Endodermal cell (in vitro differentiated cells): ENCODE measurements at regions not wholly inside any gene's neighbourhood (a gene's known extent, or its start where the extent isn't known, plus 50 kb on each side); places are given as distances from the start of the nearest gene placed in this dataset.
"Not testable (repeated sequence)": the region's sequence is repeated elsewhere in the genome, so short reads cannot be mapped to it uniquely, and the experiment has no call there.

ENCODE experiments used
- DNase-seq: peaks from one replicate; pipeline ENCODE4 v3.0.0-alpha.2; 2017
- H3K27ac ChIP-seq: 2 replicates; pipeline ENCODE4 v1.5.1; 2013; ENCODE audit warnings: mild to moderate bottlenecking, low read depth, low read length, moderate library complexity
- H3K27me3 ChIP-seq: 2 replicates; pipeline ENCODE4 v1.6.1; 2013; ENCODE audit warnings: mild to moderate bottlenecking, low read length, moderate library complexity; ENCODE audit not compliant: insufficient read depth, control insufficient read depth, poor library complexity, severe bottlenecking
- H3K36me3 ChIP-seq: 2 replicates; pipeline ENCODE4 v1.7.0; 2013; ENCODE audit warnings: mild to moderate bottlenecking, low read length, moderate library complexity; ENCODE audit not compliant: control insufficient read depth, insufficient read depth
- H3K4me1 ChIP-seq: one replicate; pipeline ENCODE4 v1.7.0; 2013; ENCODE audit warnings: low read length; ENCODE audit not compliant: control insufficient read depth, insufficient read depth
- H3K4me3 ChIP-seq: 2 replicates; pipeline ENCODE4 v1.5.1; 2013; ENCODE audit warnings: mild to moderate bottlenecking, low read length, moderate library complexity
- H3K9ac ChIP-seq: 2 replicates; pipeline ENCODE4 v1.6.1; 2013; ENCODE audit warnings: mild to moderate bottlenecking, low read length, moderate library complexity; ENCODE audit not compliant: poor library complexity, severe bottlenecking; ENCODE audit errors: extremely low read depth
- H3K9me3 ChIP-seq: 2 replicates; pipeline ENCODE4 v1.6.1; 2013; ENCODE audit warnings: mild to moderate bottlenecking, low read length, moderate library complexity; ENCODE audit not compliant: control insufficient read depth
- H3K27ac Mint-ChIP-seq: 2 replicates; pipeline ENCODE4 v1.8.0; 2020; ENCODE audit warnings: mixed read lengths
- H3K27me3 Mint-ChIP-seq: 2 replicates; pipeline ENCODE4 v1.8.0; 2021; ENCODE audit warnings: mild to moderate bottlenecking, mixed read lengths; ENCODE audit not compliant: insufficient read depth
- H3K36me3 Mint-ChIP-seq: 2 replicates; pipeline ENCODE4 v1.8.0; 2020; ENCODE audit warnings: low read depth, mixed read lengths
- H3K4me1 Mint-ChIP-seq: 2 replicates; pipeline ENCODE4 v1.8.0; 2020; ENCODE audit warnings: mixed read lengths
- H3K4me3 Mint-ChIP-seq: 2 replicates; pipeline ENCODE4 v1.8.0; 2020; ENCODE audit warnings: mild to moderate bottlenecking, moderate library complexity, mixed read lengths
- H3K9me3 Mint-ChIP-seq: 2 replicates; pipeline ENCODE4 v1.8.0; 2020; ENCODE audit warnings: mild to moderate bottlenecking, mixed read lengths
- WGBS, 2 experiments: methylation state at CpG; one replicate each; pipeline versions ENCODE4 v1.1.5 to v1.1.7; 2013; ENCODE audit warnings: missing lambda C conversion rate in 2 of 2, mixed read lengths in 1 of 2; ENCODE audit not compliant: insufficient coverage in 1 of 2, insufficient read length in 1 of 2; 5-methylcytosine and 5-hydroxymethylcytosine counted together
- TF ChIP-seq, protein P1 (sequence below): fragments of 200-600 bp; sonication (generic); conservative IDR thresholded peaks from 2 replicates; pipeline ENCODE4 v1.5.0; 2021; ENCODE audit warnings: antibody characterized with exemption, mild to moderate bottlenecking

DNA sequence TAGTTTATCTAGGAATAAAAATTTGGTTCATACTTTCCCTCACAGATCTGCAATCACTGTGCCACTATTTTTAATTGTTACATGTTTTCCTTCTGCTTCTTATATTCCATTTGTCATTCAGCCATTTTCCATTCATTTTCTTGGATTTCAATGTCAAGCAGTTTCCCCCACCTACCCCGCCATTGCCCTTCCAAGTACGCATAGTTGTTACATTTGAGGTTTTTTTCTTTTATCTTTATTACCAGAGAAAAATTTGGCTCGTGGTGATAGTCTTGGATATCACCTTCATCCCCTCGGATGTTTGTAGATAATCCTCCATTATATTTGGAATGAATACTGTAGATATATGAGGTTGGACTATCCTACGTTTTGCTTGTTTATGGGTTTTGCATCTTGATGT is 159.7 kb downstream of the CRPPA start:
- H3K27me3 Mint-ChIP-seq, result no peaks in the 10 kb centered on the region
- WGBS, 2 experiments, result 80 to 96% methylated on average over 1 to 5 of the region's 5 CpGs

DNA sequence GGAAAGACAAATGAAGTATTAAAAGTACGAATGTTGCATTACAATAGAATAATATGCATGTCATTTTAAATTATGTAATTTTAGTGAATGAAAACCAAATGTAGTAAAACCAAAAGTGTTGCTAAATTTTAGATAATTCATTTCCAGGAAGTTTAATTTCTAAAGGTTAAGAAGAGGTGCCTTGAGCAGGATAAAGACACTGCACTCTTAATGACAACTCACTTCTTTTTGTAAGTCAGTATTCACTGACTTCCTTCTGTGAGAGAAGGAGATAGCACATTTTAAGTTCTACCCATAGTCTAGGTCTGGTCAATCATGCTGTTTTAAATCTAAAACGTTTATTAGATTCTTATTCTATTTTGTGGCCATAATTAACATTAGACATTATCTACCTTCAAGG is 160.2 kb downstream of the CRPPA start:
- H3K36me3 Mint-ChIP-seq, result peaks cover 6% of the 10 kb centered on the region
- Histone ChIP-seq H3K27me3 (no peaks in the 10 kb centered on the region), H3K9me3 (peaks cover 6% of the 10 kb centered on the region), H3K36me3 (no peaks in the 10 kb centered on the region), H3K9ac (no peak overlapping the region), H3K27ac (no peak overlapping the region), H3K4me1 (peaks cover 3% of the 10 kb centered on the region), H3K4me3 (no peak overlapping the region)
- no peak overlapping the region for H3K4me3 Mint-ChIP-seq
- peaks cover 6% of the 10 kb centered on the region for H3K9me3 Mint-ChIP-seq
- TF ChIP-seq, protein P1, sequence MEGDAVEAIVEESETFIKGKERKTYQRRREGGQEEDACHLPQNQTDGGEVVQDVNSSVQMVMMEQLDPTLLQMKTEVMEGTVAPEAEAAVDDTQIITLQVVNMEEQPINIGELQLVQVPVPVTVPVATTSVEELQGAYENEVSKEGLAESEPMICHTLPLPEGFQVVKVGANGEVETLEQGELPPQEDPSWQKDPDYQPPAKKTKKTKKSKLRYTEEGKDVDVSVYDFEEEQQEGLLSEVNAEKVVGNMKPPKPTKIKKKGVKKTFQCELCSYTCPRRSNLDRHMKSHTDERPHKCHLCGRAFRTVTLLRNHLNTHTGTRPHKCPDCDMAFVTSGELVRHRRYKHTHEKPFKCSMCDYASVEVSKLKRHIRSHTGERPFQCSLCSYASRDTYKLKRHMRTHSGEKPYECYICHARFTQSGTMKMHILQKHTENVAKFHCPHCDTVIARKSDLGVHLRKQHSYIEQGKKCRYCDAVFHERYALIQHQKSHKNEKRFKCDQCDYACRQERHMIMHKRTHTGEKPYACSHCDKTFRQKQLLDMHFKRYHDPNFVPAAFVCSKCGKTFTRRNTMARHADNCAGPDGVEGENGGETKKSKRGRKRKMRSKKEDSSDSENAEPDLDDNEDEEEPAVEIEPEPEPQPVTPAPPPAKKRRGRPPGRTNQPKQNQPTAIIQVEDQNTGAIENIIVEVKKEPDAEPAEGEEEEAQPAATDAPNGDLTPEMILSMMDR, result no peak
- H3K27me3 Mint-ChIP-seq, result no peaks in the 10 kb centered on the region
- no peak for DNase-seq
- WGBS, 2 experiments, result 92% methylated on average over 2 of the region's 2 CpGs; no CpG with 5 or more reads in 1 of the 2 experiments
- H3K27ac Mint-ChIP-seq, result no peak overlapping the region
- peaks cover 6% of the 10 kb centered on the region for H3K4me1 Mint-ChIP-seq

More for the DNA sequence above, 159.7 kb downstream of the CRPPA start:
- H3K9me3 ChIP-seq, result peaks cover under 1% of the 10 kb centered on the region
- H3K4me3 ChIP-seq, result no peak overlapping the region
- no peak overlapping the region for H3K4me3 Mint-ChIP-seq
- H3K27ac ChIP-seq, result no peak overlapping the region
- H3K27me3 ChIP-seq, result no peaks in the 10 kb centered on the region
- H3K27ac Mint-ChIP-seq, result no peak overlapping the region
- no peaks in the 10 kb centered on the region for H3K36me3 ChIP-seq
- H3K4me1 ChIP-seq, result peaks cover 3% of the 10 kb centered on the region
- no peaks in the 10 kb centered on the region for H3K36me3 Mint-ChIP-seq
- peaks cover under 1% of the 10 kb centered on the region for H3K9me3 Mint-ChIP-seq
- TF ChIP-seq, protein P1, result no peak
- no peak for DNase-seq
- no peak overlapping the region for H3K9ac ChIP-seq
- peaks cover 6% of the 10 kb centered on the region for H3K4me1 Mint-ChIP-seq

DNA sequence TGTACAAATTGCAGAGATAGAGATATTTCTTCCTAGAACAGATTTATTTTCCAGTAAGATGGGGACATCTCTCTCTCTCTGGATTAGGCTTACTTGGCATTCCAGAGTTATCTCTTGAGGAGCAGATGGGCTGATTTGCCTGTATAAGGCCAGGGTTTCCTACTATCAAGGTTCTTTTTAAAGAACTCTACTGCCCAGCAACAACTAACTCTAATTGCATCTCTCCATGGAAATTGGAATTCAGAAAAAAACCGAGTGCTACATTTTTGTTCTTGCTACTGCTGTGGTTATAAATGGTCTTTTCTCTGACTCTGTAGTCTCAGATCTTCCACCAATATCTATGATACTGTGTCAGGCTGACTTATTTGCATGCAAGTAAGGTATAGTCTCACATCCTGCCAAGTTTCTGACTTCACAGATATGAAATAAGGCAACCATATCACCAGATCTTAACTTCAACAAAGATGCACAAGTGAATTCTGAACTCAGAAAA is 161.1 kb downstream of the CRPPA start:
- 50% methylated on average over 1 of the region's 1 CpG; no CpG with 5 or more reads in 1 of the 2 experiments for WGBS, 2 experiments
- Mint-ChIP-seq H3K4me1 (peaks cover 6% of the 10 kb centered on the region), H3K36me3 (peaks cover 14% of the 10 kb centered on the region), H3K9me3 (peaks cover 14% of the 10 kb centered on the region), H3K27ac (no peak overlapping the region), H3K4me3 (no peak overlapping the region), H3K27me3 (no peaks in the 10 kb centered on the region)
- TF ChIP-seq, protein P1, result no peak
- Histone ChIP-seq H3K27me3 (no peaks in the 10 kb centered on the region), H3K4me1 (peaks cover 3% of the 10 kb centered on the region), H3K27ac (no peak overlapping the region), H3K4me3 (no peak overlapping the region), H3K36me3 (no peaks in the 10 kb centered on the region), H3K9ac (no peak overlapping the region), H3K9me3 (peaks cover 12% of the 10 kb centered on the region)
- DNase-seq, result no peak

DNA sequence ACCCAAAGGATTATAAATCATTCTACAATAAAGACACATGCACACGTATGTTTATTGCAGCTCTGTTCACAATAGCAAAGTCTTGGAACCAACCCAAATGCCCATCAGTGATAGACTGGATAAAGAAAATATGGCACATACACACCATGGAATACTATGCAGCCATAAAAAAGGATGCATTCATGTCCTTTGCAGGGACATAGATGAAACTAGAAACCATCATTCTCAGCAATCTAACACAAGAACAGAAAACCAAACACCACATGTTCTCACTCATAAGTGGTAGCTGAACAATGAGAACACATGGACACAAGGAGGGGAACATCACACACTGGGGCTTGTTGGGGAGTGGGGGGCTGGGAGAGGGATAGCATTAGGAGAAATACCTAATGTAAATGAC is 164.9 kb downstream of the CRPPA start:
- H3K9ac ChIP-seq, H3K27me3 ChIP-seq, H3K27ac Mint-ChIP-seq, H3K4me1 Mint-ChIP-seq, H3K36me3 ChIP-seq, H3K27me3 Mint-ChIP-seq, DNase-seq, H3K4me3 Mint-ChIP-seq, H3K4me3 ChIP-seq, H3K4me1 ChIP-seq, H3K27ac ChIP-seq: not testable (repeated sequence)
- H3K9me3 ChIP-seq, result peaks cover 12% of the 10 kb centered on the region
- Mint-ChIP-seq H3K36me3 (peaks cover 17% of the 10 kb centered on the region), H3K9me3 (peaks cover 18% of the 10 kb centered on the region)
- 89% methylated on average over 1 of the region's 1 CpG; no CpG with 5 or more reads in 1 of the 2 experiments for WGBS, 2 experiments

DNA sequence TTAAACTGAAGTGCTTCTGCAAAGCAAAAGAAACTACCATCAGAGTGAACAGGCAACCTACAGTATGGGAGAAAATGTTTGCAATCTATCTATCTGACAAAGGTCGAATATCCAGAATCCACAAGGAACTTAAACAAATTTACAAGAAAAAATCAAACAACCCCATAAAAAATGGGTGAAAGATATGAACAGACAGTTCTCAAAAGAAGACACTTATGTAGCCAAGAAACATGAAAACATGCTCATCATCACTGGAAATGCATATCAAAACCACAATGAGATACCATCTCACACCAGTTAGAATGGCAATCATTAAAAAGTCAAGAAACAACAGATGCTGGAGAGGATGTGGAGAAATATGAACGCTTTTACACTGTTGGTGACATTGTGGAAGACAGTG is 165.4 kb downstream of the CRPPA start:
- peaks cover 17% of the 10 kb centered on the region for H3K36me3 Mint-ChIP-seq
- not testable (repeated sequence) for H3K4me1 Mint-ChIP-seq, H3K27me3 ChIP-seq, H3K36me3 ChIP-seq, H3K4me1 ChIP-seq, DNase-seq, H3K9ac ChIP-seq, H3K27me3 Mint-ChIP-seq, H3K27ac ChIP-seq, H3K27ac Mint-ChIP-seq, H3K4me3 ChIP-seq, H3K4me3 Mint-ChIP-seq
- H3K9me3 ChIP-seq, result peaks cover 12% of the 10 kb centered on the region
- peaks cover 18% of the 10 kb centered on the region for H3K9me3 Mint-ChIP-seq
- WGBS, 2 experiments, result 90 to 100% methylated on average over 1 to 2 of the region's 2 CpGs
